K562 (cell line): ENCODE measurements at regions not wholly inside any gene's neighbourhood (a gene's known extent, or its start where the extent isn't known, plus 50 kb on each side); places are given as distances from the start of the nearest gene placed in this dataset.

Source experiments
- ARID1B ChIP-seq: fragments of 450-650 bp; IDR thresholded peaks from 2 replicates; pipeline ENCODE4 v1.6.1; 2016; ENCODE audit warnings: antibody characterized with exemption, mild to moderate bottlenecking, inconsistent platforms
- BRD4 ChIP-seq: fragments of 200-600 bp; sonication (generic); IDR thresholded peaks from 2 replicates; pipeline ENCODE4 v1.6.1; 2017; ENCODE audit warnings: inconsistent platforms
- CC2D1A ChIP-seq: fragments of 450-650 bp; IDR thresholded peaks from 2 replicates; pipeline ENCODE4 v1.6.1; 2017; ENCODE audit warnings: mild to moderate bottlenecking
- DMBX1 ChIP-seq: fragments of 250-450 bp; sonication (Bioruptor Pico); IDR thresholded peaks from 2 replicates; pipeline ENCODE4 v1.8.0; 2022; ENCODE audit warnings: inconsistent platforms, mild to moderate bottlenecking, moderate library complexity, borderline replicate concordance
- DPF2 ChIP-seq: fragments of 450-650 bp; IDR thresholded peaks from 2 replicates; pipeline ENCODE4 v1.6.1; 2016
- HCFC1 ChIP-seq: IDR thresholded peaks from 2 replicates; pipeline ENCODE4 v1.6.1; 2012; ENCODE audit warnings: low read depth, low read length, improper control_type of control experiment
- MAFK ChIP-seq: IDR thresholded peaks from 2 replicates; pipeline ENCODE4 v1.6.1; 2011; ENCODE audit warnings: low read length, improper control_type of control experiment
- MAZ ChIP-seq, 2 experiments: fragments of 450-650 bp in 1 of 2; sonication (generic) in 1 of 2; formaldehyde crosslinking; IDR thresholded peaks in 1 of 2; conservative IDR thresholded peaks in 1 of 2; 2 replicates each; pipeline versions ENCODE4 v1.4.0 to v1.5.0; 2020; ENCODE audit warnings: mild to moderate bottlenecking in 1 of 2, missing genetic modification reagents in 1 of 2
- NCOA1 ChIP-seq: fragments of 450-650 bp; IDR thresholded peaks from 2 replicates; pipeline ENCODE4 v1.6.1; 2016; ENCODE audit warnings: low read depth
- PBX2 ChIP-seq, 2 experiments: IDR thresholded peaks in 1 of 2; conservative IDR thresholded peaks in 1 of 2; 2 replicates each; pipeline ENCODE4 v1.6.1; 2016; ENCODE audit warnings: low read depth in 2 of 2, mild to moderate bottlenecking in 1 of 2, missing compliant biosample characterization in 1 of 2, missing genetic modification characterization in 1 of 2, moderate library complexity in 1 of 2
- POLR2H ChIP-seq: IDR thresholded peaks from 2 replicates; pipeline ENCODE4 v1.6.1; 2016; ENCODE audit warnings: missing genetic modification characterization, low read depth, mild to moderate bottlenecking, control low read depth, missing compliant biosample characterization, moderate library complexity
- SMARCA4 ChIP-seq: fragments of 450-650 bp; IDR thresholded peaks from 2 replicates; pipeline ENCODE4 v1.6.1; 2016
- SMC3 ChIP-seq: conservative IDR thresholded peaks from 2 replicates; pipeline ENCODE4 v1.6.1; 2011; ENCODE audit warnings: low read depth, low read length, improper control_type of control experiment; ENCODE audit not compliant: insufficient read depth
- TFAP4 ChIP-seq: sonication (generic); formaldehyde crosslinking; IDR thresholded peaks from 2 replicates; pipeline ENCODE4 v1.8.0; 2022; ENCODE audit warnings: missing genetic modification reagents, mild to moderate bottlenecking, moderate library complexity, borderline replicate concordance
- WHSC1 ChIP-seq: IDR thresholded peaks from one replicate; pipeline ENCODE4 v1.6.1; 2012; ENCODE audit warnings: low read length, control low read depth, inconsistent platforms
- ZNF133 ChIP-seq: fragments of 250-450 bp; sonication (Bioruptor Pico); IDR thresholded peaks from 2 replicates; pipeline ENCODE4 v1.4.0; 2020; ENCODE audit warnings: mild to moderate bottlenecking
- ZSCAN32 ChIP-seq: fragments of 450-650 bp; formaldehyde crosslinking; IDR thresholded peaks from 2 replicates; pipeline ENCODE4 v1.4.0; 2020; ENCODE audit warnings: mild to moderate bottlenecking, moderate library complexity
- TF ChIP-seq, protein P1 (sequence below), 2 experiments: fragments of 200-800 bp in 1 of 2; sonication (Bioruptor generic) in 1 of 2; sonication (generic) in 1 of 2; formaldehyde crosslinking in 1 of 2; IDR thresholded peaks in 1 of 2; conservative IDR thresholded peaks in 1 of 2; 2 replicates each; pipeline versions ENCODE4 v1.5.0 to v1.6.1; 2016 to 2020; ENCODE audit warnings: missing compliant biosample characterization in 1 of 2, missing genetic modification characterization in 1 of 2, missing genetic modification reagents in 1 of 2
- TF ChIP-seq, protein P2 (sequence below): fragments of 450-650 bp; formaldehyde crosslinking; IDR thresholded peaks from 2 replicates; pipeline ENCODE4 v1.4.0; 2020; ENCODE audit warnings: mild to moderate bottlenecking, moderate library complexity

- TF ChIP-seq PBX2 (CRISPR knock-in tag; IDR thresholded peaks at IDR 0.05; ENCODE audit: low read depth) (peak; percentile 65), PBX2 (tag; conservative IDR thresholded peaks at IDR 0.05; ENCODE audit: low read depth) (peak; percentile 96), ARID1B (peak; percentile 45; the same call in 1 of the 2 replicates), SMARCA4 (peak; percentile 75; the same call in 1 of the 2 replicates), CC2D1A (peak; percentile 68; the same call in 1 of the 2 replicates), MAFK (no peak), ZSCAN32 (peak; percentile 97), ZNF133 (CRISPR knock-in tag) (no peak), TFAP4 (CRISPR knock-in tag) (peak; percentile 13; the same call in 1 of the 2 replicates), WHSC1 (no peak), NCOA1 (no peak), SMC3 (peak; percentile 80), POLR2H (peak; percentile 49; the same call in 1 of the 2 replicates), BRD4 (0 out of 2 replicates have a peak, but pooled peaks have one; percentile 57), DMBX1 (peak; percentile 58; the same call in 1 of the 2 replicates), MAZ (CRISPR knock-in tag; conservative IDR thresholded peaks at IDR 0.05 in 1 of 2, IDR thresholded peaks at IDR 0.05 in 1 of 2) (peak in 1 of 2 experiments; percentile 66; a peak in 1 of 4 replicates), HCFC1 (peak; percentile 47), DPF2 (peak; percentile 70; the same call in 1 of the 2 replicates)
- TF ChIP-seq, protein P1, sequence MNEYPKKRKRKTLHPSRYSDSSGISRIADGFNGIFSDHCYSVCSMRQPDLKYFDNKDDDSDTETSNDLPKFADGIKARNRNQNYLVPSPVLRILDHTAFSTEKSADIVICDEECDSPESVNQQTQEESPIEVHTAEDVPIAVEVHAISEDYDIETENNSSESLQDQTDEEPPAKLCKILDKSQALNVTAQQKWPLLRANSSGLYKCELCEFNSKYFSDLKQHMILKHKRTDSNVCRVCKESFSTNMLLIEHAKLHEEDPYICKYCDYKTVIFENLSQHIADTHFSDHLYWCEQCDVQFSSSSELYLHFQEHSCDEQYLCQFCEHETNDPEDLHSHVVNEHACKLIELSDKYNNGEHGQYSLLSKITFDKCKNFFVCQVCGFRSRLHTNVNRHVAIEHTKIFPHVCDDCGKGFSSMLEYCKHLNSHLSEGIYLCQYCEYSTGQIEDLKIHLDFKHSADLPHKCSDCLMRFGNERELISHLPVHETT (CRISPR knock-in tag; conservative IDR thresholded peaks at IDR 0.05 in 1 of 2, IDR thresholded peaks at IDR 0.05 in 1 of 2), result peak in 1 of 2 experiments; percentile 38; a peak in 1 of 4 replicates
- TF ChIP-seq, protein P2, sequence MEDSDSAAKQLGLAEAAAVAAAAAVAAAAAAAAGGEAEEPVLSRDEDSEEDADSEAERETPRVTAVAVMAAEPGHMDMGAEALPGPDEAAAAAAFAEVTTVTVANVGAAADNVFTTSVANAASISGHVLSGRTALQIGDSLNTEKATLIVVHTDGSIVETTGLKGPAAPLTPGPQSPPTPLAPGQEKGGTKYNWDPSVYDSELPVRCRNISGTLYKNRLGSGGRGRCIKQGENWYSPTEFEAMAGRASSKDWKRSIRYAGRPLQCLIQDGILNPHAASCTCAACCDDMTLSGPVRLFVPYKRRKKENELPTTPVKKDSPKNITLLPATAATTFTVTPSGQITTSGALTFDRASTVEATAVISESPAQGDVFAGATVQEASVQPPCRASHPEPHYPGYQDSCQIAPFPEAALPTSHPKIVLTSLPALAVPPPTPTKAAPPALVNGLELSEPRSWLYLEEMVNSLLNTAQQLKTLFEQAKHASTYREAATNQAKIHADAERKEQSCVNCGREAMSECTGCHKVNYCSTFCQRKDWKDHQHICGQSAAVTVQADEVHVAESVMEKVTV (CRISPR knock-in tag), result peak; percentile 96
Observed at GRCh38 chr1:222455188-222455879, 92.6 kb downstream of the HHIPL2 start (continued).
